ENCODE measurements at regions not wholly inside any gene's neighbourhood (a gene's known extent, or its start where the extent isn't known, plus 50 kb on each side); places are given as distances from the start of the nearest gene placed in this dataset.

GRCh38 chr7:92988051-92988450 is 129.7 kb downstream of the SAMD9 start:
- TF ChIP-seq CTCF (IDR thresholded peaks at IDR 0.05; ENCODE audit: borderline replicate concordance, extremely low read depth, low read length, poor library complexity, severe bottlenecking) (peak; percentile 35), EZH2 (IDR thresholded peaks at IDR 0.05; ENCODE audit: borderline replicate concordance, low read depth, low read length, severe bottlenecking) (no peak)
